OCI-LY3 (cell line): ENCODE measurements at regions not wholly inside any gene's neighbourhood (a gene's known extent, or its start where the extent isn't known, plus 50 kb on each side); places are given as distances from the start of the nearest gene placed in this dataset.

Experiments
- CTCF ChIP-seq: fragments of 200-600, 300-600 bp; sonication (generic); IDR thresholded peaks from 2 replicates; pipeline ENCODE4 v1.5.1; 2014; ENCODE audit warnings: antibody characterized with exemption, low read length, low read depth
- EZH2phosphoT487 ChIP-seq: fragments of 200-600 bp; shearing (Covaris generic); IDR thresholded peaks from 2 replicates; pipeline ENCODE4 v1.6.1; 2018; ENCODE audit warnings: antibody characterized with exemption, mixed run types, low read depth

GRCh38 chr3:177776661-177777101 lies 579.4 kb upstream of the TBL1XR1 start:
- TF ChIP-seq EZH2phosphoT487 (no peak), CTCF (no peak)
